ENCODE measurements at regions not wholly inside any gene's neighbourhood (a gene's known extent, or its start where the extent isn't known, plus 50 kb on each side); places are given as distances from the start of the nearest gene placed in this dataset.

- in situ Hi-C loops (cut with MboI; ENCODE audit: low sequenced_read_pairs) = no loop called here
- H2BK5ac ChIP-seq (ENCODE audit: low read depth, low read length, poor library complexity, severe bottlenecking) = no peak overlapping the region
- no peaks in the 10 kb centered on the region; the same call in 1 of the 2 replicates for H3K9me1 ChIP-seq (ENCODE audit: insufficient read depth, low read length)
- no peak overlapping the region for H4K91ac ChIP-seq (ENCODE audit: insufficient read depth, low read depth, low read length)
- ChIA-PET POLR2A (ENCODE audit: unreplicated experiment) (no interaction called here), CTCF (no interaction called here)
- H3K9ac ChIP-seq (ENCODE audit: low read depth, low read length) = no peak overlapping the region
- peaks cover 4% of the 10 kb centered on the region; the same call in 1 of the 2 replicates for H3K4me1 ChIP-seq (ENCODE audit: control insufficient read depth, insufficient read depth, low read length)
- no peak overlapping the region for H3K14ac ChIP-seq (replicated peaks; ENCODE audit: low read depth, low read length)
- H3K9me3 ChIP-seq (ENCODE audit: control insufficient read depth, insufficient read depth, low read length) = no peaks in the 10 kb centered on the region
- ATAC-seq (ENCODE audit: low read depth) (no peak), DNase-seq (no peak)
- BruUV-seq (replicated peaks) = no TSS peak
- no peak overlapping the region for H4K5ac ChIP-seq (ENCODE audit: low read depth, low read length)
- no peak overlapping the region for H3K27ac ChIP-seq (ENCODE audit: insufficient read depth, low read length)
- no peak overlapping the region for H3K23ac ChIP-seq (ENCODE audit: low read depth, low read length)
- no peaks in the 10 kb centered on the region for H4K20me1 ChIP-seq (ENCODE audit: insufficient read depth, low read length)
- H3K27me3 ChIP-seq (ENCODE audit: control insufficient read depth, insufficient read depth, low read length) = no peaks in the 10 kb centered on the region
- no peaks in the 10 kb centered on the region for H3K36me3 ChIP-seq (ENCODE audit: control insufficient read depth, insufficient read depth, low read length)
- dilution Hi-C loops (cut with HindIII; ENCODE audit: low sequenced_read_pairs, unreplicated experiment) = no loop called here
- H2BK20ac ChIP-seq (ENCODE audit: low read depth, low read length) = no peak overlapping the region
- H3K4me3 ChIP-seq (ENCODE audit: insufficient read depth, low read depth, low read length) = no peak overlapping the region
- no peak overlapping the region for H2AFZ ChIP-seq (replicated peaks; ENCODE audit: low read length, poor library complexity)
- no peak overlapping the region for H4K8ac ChIP-seq (ENCODE audit: low read depth in 2 of 2, low read length in 2 of 2)
- no peak for TF ChIP-seq CEBPB (IDR thresholded peaks at IDR 0.05; ENCODE audit: low read depth, low read length)
- no peak for TF ChIP-seq NFE2L2 (IDR thresholded peaks at IDR 0.05; ENCODE audit: low read depth, low read length)
- TF ChIP-seq POLR2A (IDR thresholded peaks at IDR 0.05; ENCODE audit: low read depth, low read length) = no peak
- TF ChIP-seq MXI1 (IDR thresholded peaks at IDR 0.05; ENCODE audit: borderline replicate concordance, low read depth, low read length) = no peak
- TF ChIP-seq CTCF (conservative IDR thresholded peaks at IDR 0.05; ENCODE audit: low read depth, low read length) = no peak
- TF ChIP-seq BHLHE40 (IDR thresholded peaks at IDR 0.05; ENCODE audit: low read depth, low read length) = no peak
- TF ChIP-seq SMC3 (IDR thresholded peaks at IDR 0.05; ENCODE audit: low read depth, low read length) = no peak
- TF ChIP-seq USF2 (IDR thresholded peaks at IDR 0.05; ENCODE audit: low read depth, low read length) = no peak
- TF ChIP-seq, protein P1, sequence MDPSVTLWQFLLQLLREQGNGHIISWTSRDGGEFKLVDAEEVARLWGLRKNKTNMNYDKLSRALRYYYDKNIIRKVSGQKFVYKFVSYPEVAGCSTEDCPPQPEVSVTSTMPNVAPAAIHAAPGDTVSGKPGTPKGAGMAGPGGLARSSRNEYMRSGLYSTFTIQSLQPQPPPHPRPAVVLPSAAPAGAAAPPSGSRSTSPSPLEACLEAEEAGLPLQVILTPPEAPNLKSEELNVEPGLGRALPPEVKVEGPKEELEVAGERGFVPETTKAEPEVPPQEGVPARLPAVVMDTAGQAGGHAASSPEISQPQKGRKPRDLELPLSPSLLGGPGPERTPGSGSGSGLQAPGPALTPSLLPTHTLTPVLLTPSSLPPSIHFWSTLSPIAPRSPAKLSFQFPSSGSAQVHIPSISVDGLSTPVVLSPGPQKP (IDR thresholded peaks at IDR 0.05; ENCODE audit: borderline replicate concordance, low read depth, low read length) = no peak
- TF ChIP-seq RAD21 (IDR thresholded peaks at IDR 0.05; ENCODE audit: low read length) = no peak
- no peak for TF ChIP-seq RFX5 (IDR thresholded peaks at IDR 0.05; ENCODE audit: low read depth, low read length)
- TF ChIP-seq MAZ (IDR thresholded peaks at IDR 0.05; ENCODE audit: borderline replicate concordance, low read depth, low read length) = no peak
- no peak for TF ChIP-seq MAFK (IDR thresholded peaks at IDR 0.05; ENCODE audit: low read depth, low read length)
- TF ChIP-seq CHD1 (IDR thresholded peaks at IDR 0.05; ENCODE audit: low read depth, low read length) = no peak
- no peak for TF ChIP-seq RCOR1 (IDR thresholded peaks at IDR 0.05; ENCODE audit: insufficient replicate concordance, low read length)
- TF ChIP-seq FOS (IDR thresholded peaks at IDR 0.05; ENCODE audit: low read depth, low read length) = no peak
- no CpG with 5 or more reads among the region's 1 CpG for WGBS, 2 experiments (ENCODE audit: extremely low coverage in 2 of 2, insufficient read length in 1 of 2)
- no peak overlapping the region for H3K56ac ChIP-seq (ENCODE audit: extremely low read depth, insufficient read depth, low read length)
- no peak overlapping the region for H3K18ac ChIP-seq (ENCODE audit: low read depth, low read length)
- intact Hi-C loops (cut with micrococcal nuclease) = no loop called here
- no peak overlapping the region for H2AK5ac ChIP-seq (ENCODE audit: low read depth, low read length)
- H3K79me1 ChIP-seq (ENCODE audit: low read depth in 1 of 2, low read length in 2 of 2) = no peaks in the 10 kb centered on the region
- H2BK120ac ChIP-seq (ENCODE audit: low read depth, low read length) = no peak overlapping the region
- H3K4ac ChIP-seq (ENCODE audit: low read depth, low read length) = no peak overlapping the region
- no peak overlapping the region for H2BK15ac ChIP-seq (ENCODE audit: low read depth, low read length)
- no peak overlapping the region for H2AK9ac ChIP-seq (replicated peaks; ENCODE audit: low read depth, low read length, poor library complexity)
- H3K4me2 ChIP-seq (ENCODE audit: low read depth, low read length) = no peak overlapping the region
These were observed 147.9 kb upstream of the VLDLR start for GRCh38 chr9:2473681-2474080.

Data from IMR-90 (cell line).